ENCODE measurements at regions not wholly inside any gene's neighbourhood (a gene's known extent, or its start where the extent isn't known, plus 50 kb on each side); places are given as distances from the start of the nearest gene placed in this dataset.

- TF ChIP-seq, protein P1, sequence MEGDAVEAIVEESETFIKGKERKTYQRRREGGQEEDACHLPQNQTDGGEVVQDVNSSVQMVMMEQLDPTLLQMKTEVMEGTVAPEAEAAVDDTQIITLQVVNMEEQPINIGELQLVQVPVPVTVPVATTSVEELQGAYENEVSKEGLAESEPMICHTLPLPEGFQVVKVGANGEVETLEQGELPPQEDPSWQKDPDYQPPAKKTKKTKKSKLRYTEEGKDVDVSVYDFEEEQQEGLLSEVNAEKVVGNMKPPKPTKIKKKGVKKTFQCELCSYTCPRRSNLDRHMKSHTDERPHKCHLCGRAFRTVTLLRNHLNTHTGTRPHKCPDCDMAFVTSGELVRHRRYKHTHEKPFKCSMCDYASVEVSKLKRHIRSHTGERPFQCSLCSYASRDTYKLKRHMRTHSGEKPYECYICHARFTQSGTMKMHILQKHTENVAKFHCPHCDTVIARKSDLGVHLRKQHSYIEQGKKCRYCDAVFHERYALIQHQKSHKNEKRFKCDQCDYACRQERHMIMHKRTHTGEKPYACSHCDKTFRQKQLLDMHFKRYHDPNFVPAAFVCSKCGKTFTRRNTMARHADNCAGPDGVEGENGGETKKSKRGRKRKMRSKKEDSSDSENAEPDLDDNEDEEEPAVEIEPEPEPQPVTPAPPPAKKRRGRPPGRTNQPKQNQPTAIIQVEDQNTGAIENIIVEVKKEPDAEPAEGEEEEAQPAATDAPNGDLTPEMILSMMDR (IDR thresholded peaks at IDR 0.05; ENCODE audit: low read depth, low read length) = no peak
- TF ChIP-seq POLR2A (IDR thresholded peaks at IDR 0.05; ENCODE audit: extremely low read depth, insufficient read length) (no peak), MYC (IDR thresholded peaks at IDR 0.05; ENCODE audit: low read depth, low read length) (no peak)
- TF ChIP-seq, protein P2, sequence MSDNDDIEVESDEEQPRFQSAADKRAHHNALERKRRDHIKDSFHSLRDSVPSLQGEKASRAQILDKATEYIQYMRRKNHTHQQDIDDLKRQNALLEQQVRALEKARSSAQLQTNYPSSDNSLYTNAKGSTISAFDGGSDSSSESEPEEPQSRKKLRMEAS (IDR thresholded peaks at IDR 0.05; ENCODE audit: low read depth, low read length) = no peak
Observed at GRCh38 chr15:38071211-38071972, 137.0 kb downstream of the TMCO5A start.

All from NB4 (cell line).